Loucy (cell line): ENCODE measurements at regions not wholly inside any gene's neighbourhood (a gene's known extent, or its start where the extent isn't known, plus 50 kb on each side); places are given as distances from the start of the nearest gene placed in this dataset.
A peak's percentile ranks its signal among the peaks of the same experiment; 100 is the strongest.

Experiments used
- H2AFZ ChIP-seq: fragments of 200-600 bp; sonication (generic); 2 replicates; pipeline ENCODE4 v1.6.0; 2016; ENCODE audit warnings: antibody characterized with exemption, mild to moderate bottlenecking, low read length, moderate library complexity
- H3F3A ChIP-seq: fragments of 200-600 bp; 2 replicates; pipeline ENCODE4 v1.6.0; 2016; ENCODE audit warnings: antibody characterized with exemption, low read depth, mild to moderate bottlenecking
- H3K27me3 ChIP-seq: fragments of 200-600 bp; sonication (generic); 2 replicates; pipeline ENCODE4 v1.6.1; 2014; ENCODE audit warnings: low read length, mild to moderate bottlenecking; ENCODE audit not compliant: insufficient read depth, poor library complexity, severe bottlenecking
- H3K36me3 ChIP-seq: fragments of 200-600 bp; sonication (generic); 2 replicates; pipeline ENCODE4 v1.6.1; 2016; ENCODE audit warnings: low read length; ENCODE audit not compliant: insufficient read depth
- H3K4me1 ChIP-seq: fragments of 200-600 bp; sonication (generic); 2 replicates; pipeline ENCODE4 v1.5.1; 2014; ENCODE audit warnings: low read length, mild to moderate bottlenecking; ENCODE audit not compliant: insufficient read depth, poor library complexity, severe bottlenecking
- H3K4me2 ChIP-seq: fragments of 200-600 bp; sonication (generic); 2 replicates; pipeline ENCODE4 v1.6.0; 2014; ENCODE audit warnings: antibody characterized with exemption, low read length, low read depth, mild to moderate bottlenecking; ENCODE audit not compliant: poor library complexity, severe bottlenecking
- H3K4me3 ChIP-seq: fragments of 200-600 bp; sonication (generic); 2 replicates; pipeline ENCODE4 v1.5.1; 2014; ENCODE audit warnings: low read length, mild to moderate bottlenecking, mixed read lengths; ENCODE audit not compliant: poor library complexity, severe bottlenecking
- H3K79me2 ChIP-seq: fragments of 200-600 bp; sonication (generic); 2 replicates; pipeline ENCODE4 v1.6.1; 2014; ENCODE audit warnings: low read length; ENCODE audit not compliant: insufficient read depth
- H3K9ac ChIP-seq: fragments of 200-600 bp; sonication (generic); 2 replicates; pipeline ENCODE4 v1.6.0; 2014; ENCODE audit warnings: mild to moderate bottlenecking, low read depth, low read length, moderate library complexity; ENCODE audit not compliant: poor library complexity, severe bottlenecking
- H3K9me2 ChIP-seq: fragments of 200-600 bp; sonication (generic); replicated peaks from 2 replicates; pipeline ENCODE4 v1.6.1; 2016; ENCODE audit warnings: low read depth, low read length, mixed read lengths
- H3K9me3 ChIP-seq: fragments of 200-600 bp; sonication (generic); 2 replicates; pipeline ENCODE4 v1.6.1; 2014; ENCODE audit warnings: mild to moderate bottlenecking, antibody characterized with exemption, low read length, low read depth; ENCODE audit not compliant: insufficient read depth
- H4K20me1 ChIP-seq: fragments of 200-600 bp; sonication (generic); 2 replicates; pipeline ENCODE4 v1.6.0; 2014; ENCODE audit warnings: antibody characterized with exemption, low read length, mild to moderate bottlenecking; ENCODE audit not compliant: insufficient read depth, poor library complexity, severe bottlenecking
- CTCF ChIP-seq: fragments of 200-600 bp; sonication (generic); conservative IDR thresholded peaks from 2 replicates; pipeline ENCODE4 v1.5.1; 2014; ENCODE audit warnings: mild to moderate bottlenecking, antibody characterized with exemption, low read length
- EZH2phosphoT487 ChIP-seq: fragments of 200-600 bp; IDR thresholded peaks from 2 replicates; pipeline ENCODE4 v1.6.1; 2018; ENCODE audit warnings: antibody characterized with exemption, mild to moderate bottlenecking, moderate library complexity, borderline replicate concordance

GRCh38 chr14:87017335-87017734, 975.6 kb downstream of the GALC start:
- Histone ChIP-seq H2AFZ (no peak overlapping the region), H3K79me2 (no peaks in the 10 kb centered on the region), H3K4me2 (no peak overlapping the region), H3K9ac (no peak overlapping the region), H3K36me3 (no peaks in the 10 kb centered on the region), H3K4me3 (no peak overlapping the region), H3K9me3 (no peaks in the 10 kb centered on the region), H3F3A (no peaks in the 10 kb centered on the region), H4K20me1 (no peaks in the 10 kb centered on the region), H3K9me2 (no peaks in the 10 kb centered on the region), H3K27me3 (no peaks in the 10 kb centered on the region), H3K4me1 (no peaks in the 10 kb centered on the region)
- no peak for TF ChIP-seq CTCF
- no peak for TF ChIP-seq EZH2phosphoT487

DNA sequence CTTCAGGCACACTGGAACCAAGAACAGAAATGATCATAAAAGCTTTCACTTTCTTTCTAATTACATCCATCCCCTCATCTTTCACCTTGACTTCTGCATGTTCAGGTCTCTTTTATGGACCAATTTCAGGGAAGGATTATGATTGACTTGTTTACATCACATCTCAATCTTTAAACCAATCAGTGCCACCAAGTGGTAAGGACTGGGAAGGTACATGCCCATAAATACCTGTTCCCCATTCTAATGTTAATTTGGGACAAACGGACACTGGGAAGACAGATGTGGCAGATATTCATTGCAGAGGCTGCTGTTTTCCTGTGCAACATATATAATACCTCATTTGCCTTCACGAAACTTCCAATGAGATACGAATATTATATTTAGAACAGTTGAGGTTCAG, 978.1 kb downstream of the GALC start:
- no peak overlapping the region for H3K4me2 ChIP-seq
- H3K4me1 ChIP-seq: no peaks in the 10 kb centered on the region
- no peaks in the 10 kb centered on the region for H4K20me1 ChIP-seq
- H3K9me3 ChIP-seq: no peaks in the 10 kb centered on the region
- no peaks in the 10 kb centered on the region for H3F3A ChIP-seq
- no peak overlapping the region for H3K9ac ChIP-seq
- H3K79me2 ChIP-seq: no peaks in the 10 kb centered on the region
- TF ChIP-seq CTCF (peak; percentile 52), EZH2phosphoT487 (no peak)
- H3K27me3 ChIP-seq: no peaks in the 10 kb centered on the region
- H2AFZ ChIP-seq: no peak overlapping the region
- H3K4me3 ChIP-seq: no peak overlapping the region
- no peaks in the 10 kb centered on the region for H3K9me2 ChIP-seq
- no peaks in the 10 kb centered on the region for H3K36me3 ChIP-seq

GRCh38 chr14:87013583-87013982, 979.4 kb downstream of the GALC start:
- TF ChIP-seq EZH2phosphoT487: no peak
- H3K79me2 ChIP-seq: no peaks in the 10 kb centered on the region
- H3F3A ChIP-seq: no peaks in the 10 kb centered on the region
- H3K9me3 ChIP-seq: no peaks in the 10 kb centered on the region
- H3K4me2 ChIP-seq: no peak overlapping the region
- no peaks in the 10 kb centered on the region for H3K9me2 ChIP-seq
- no peaks in the 10 kb centered on the region for H3K36me3 ChIP-seq
- no peaks in the 10 kb centered on the region for H4K20me1 ChIP-seq
- no peaks in the 10 kb centered on the region for H3K4me1 ChIP-seq
- no peaks in the 10 kb centered on the region for H3K27me3 ChIP-seq
- no peak overlapping the region for H3K9ac ChIP-seq
- no peak overlapping the region for H3K4me3 ChIP-seq
- no peak overlapping the region for H2AFZ ChIP-seq

GRCh38 chr14:87008965-87009364, 984.0 kb downstream of the GALC start:
- H3K36me3 ChIP-seq: no peaks in the 10 kb centered on the region
- no peaks in the 10 kb centered on the region for H3K9me3 ChIP-seq
- no peaks in the 10 kb centered on the region for H4K20me1 ChIP-seq
- H3F3A ChIP-seq: no peaks in the 10 kb centered on the region
- H3K9me2 ChIP-seq: no peaks in the 10 kb centered on the region
- H3K4me3 ChIP-seq: no peak overlapping the region
- TF ChIP-seq EZH2phosphoT487 (no peak), CTCF (no peak)
- H3K27me3 ChIP-seq: no peaks in the 10 kb centered on the region
- no peaks in the 10 kb centered on the region for H3K4me1 ChIP-seq
- no peak overlapping the region for H3K4me2 ChIP-seq
- H3K79me2 ChIP-seq: no peaks in the 10 kb centered on the region
- no peak overlapping the region for H3K9ac ChIP-seq
- H2AFZ ChIP-seq: no peak overlapping the region
